IMR-90 (cell line): ENCODE measurements at regions not wholly inside any gene's neighbourhood (a gene's known extent, or its start where the extent isn't known, plus 50 kb on each side); places are given as distances from the start of the nearest gene placed in this dataset.

ENCODE experiments used
- BHLHE40 ChIP-seq: fragments of 150-350 bp; IDR thresholded peaks from 2 replicates; pipeline ENCODE4 v1.6.1; 2016; ENCODE audit warnings: mild to moderate bottlenecking, low read depth, low read length
- CEBPB ChIP-seq: IDR thresholded peaks from 2 replicates; pipeline ENCODE4 v1.6.1; 2012; ENCODE audit warnings: low read depth, low read length, improper control_type of control experiment
- CTCF ChIP-seq: conservative IDR thresholded peaks from 2 replicates; pipeline ENCODE4 v1.5.1; 2012; ENCODE audit warnings: mild to moderate bottlenecking, low read depth, low read length, improper control_type of control experiment
- ELK1 ChIP-seq: fragments of 150-350 bp; IDR thresholded peaks from 2 replicates; pipeline ENCODE4 v1.6.1; 2016; ENCODE audit warnings: low read depth, mild to moderate bottlenecking, low read length, moderate library complexity, borderline replicate concordance
- POLR2A ChIP-seq: IDR thresholded peaks from 2 replicates; pipeline ENCODE4 v1.6.1; 2012; ENCODE audit warnings: mild to moderate bottlenecking, low read depth, low read length
- USF2 ChIP-seq: fragments of 150-350 bp; IDR thresholded peaks from 2 replicates; pipeline ENCODE4 v1.6.1; 2017; ENCODE audit warnings: mild to moderate bottlenecking, antibody characterized with exemption, low read length, low read depth

- TF ChIP-seq CTCF (no peak), USF2 (no peak), CEBPB (no peak), POLR2A (no peak), ELK1 (no peak), BHLHE40 (no peak)
Measured at GRCh38 chr2:36058076-36058475, 297.5 kb upstream of the CRIM1 start.
